Activated CD8-positive, alpha-beta memory T cell treated with anti-CD3 and anti-CD28 coated beads, Interleukin-2, amount 10 ng/mL, durations not matched to agents 7 days and 5 days (primary cell): ENCODE measurements at regions not wholly inside any gene's neighbourhood (a gene's known extent, or its start where the extent isn't known, plus 50 kb on each side); places are given as distances from the start of the nearest gene placed in this dataset.

Source experiments
- ATAC-seq: fragments of 150-1000 bp; cut with Tn5 transposase; one replicate; pipeline ENCODE4 v1.10.0; 2021; ENCODE audit warnings: moderate library complexity
- CTCF ChIA-PET: fragments of 350-600 bp; sonication (Branson Sonifier 250); formaldehyde crosslinking; loops from one replicate; lab custom pipeline; 2021; ENCODE audit warnings: antibody characterized with exemption; lab: Charles Lee
- DNase-seq: peaks from one replicate; pipeline ENCODE4 v3.0.0-alpha.2; 2020
- H3K27ac Mint-ChIP-seq: one replicate; pipeline ENCODE4 v1.8.0; 2021; ENCODE audit warnings: mild to moderate bottlenecking, mixed read lengths
- H3K27me3 Mint-ChIP-seq: one replicate; pipeline ENCODE4 v1.8.0; 2021; ENCODE audit warnings: mixed read lengths
- H3K36me3 Mint-ChIP-seq: one replicate; pipeline ENCODE4 v1.8.0; 2021; ENCODE audit warnings: mild to moderate bottlenecking, mixed read lengths
- H3K4me1 Mint-ChIP-seq: one replicate; pipeline ENCODE4 v1.8.0; 2021; ENCODE audit warnings: mixed read lengths
- H3K4me3 Mint-ChIP-seq: one replicate; pipeline ENCODE4 v1.8.0; 2021; ENCODE audit warnings: mild to moderate bottlenecking, moderate library complexity, mixed read lengths
- H3K9me3 Mint-ChIP-seq: one replicate; pipeline ENCODE4 v1.8.0; 2022; ENCODE audit warnings: low read depth, mixed read lengths

GRCh38 chr21:19326531-19327319 lies 923.1 kb upstream of the TMPRSS15 start:
- Mint-ChIP-seq H3K27ac (no peak overlapping the region), H3K36me3 (no peaks in the 10 kb centered on the region), H3K4me1 (no peaks in the 10 kb centered on the region), H3K4me3 (no peak overlapping the region), H3K27me3 (no peaks in the 10 kb centered on the region), H3K9me3 (peaks cover 8% of the 10 kb centered on the region)
- CTCF ChIA-PET: no interaction called here
- ATAC-seq (no peak), DNase-seq (no peak)

GRCh38 chr21:19328954-19329353 lies 925.4 kb upstream of the TMPRSS15 start:
- no peaks in the 10 kb centered on the region for H3K27me3 Mint-ChIP-seq
- H3K27ac Mint-ChIP-seq: no peak overlapping the region
- H3K36me3 Mint-ChIP-seq: no peaks in the 10 kb centered on the region
- H3K9me3 Mint-ChIP-seq: peaks cover 10% of the 10 kb centered on the region
- H3K4me3 Mint-ChIP-seq: no peak overlapping the region
- no peaks in the 10 kb centered on the region for H3K4me1 Mint-ChIP-seq
- CTCF ChIA-PET: no interaction called here
- DNase-seq (no peak), ATAC-seq (no peak)

GRCh38 chr21:19340303-19340702 lies 936.7 kb upstream of the TMPRSS15 start:
- Mint-ChIP-seq H3K4me1 (no peaks in the 10 kb centered on the region), H3K27ac (no peak overlapping the region), H3K9me3 (peaks cover 11% of the 10 kb centered on the region), H3K36me3 (no peaks in the 10 kb centered on the region), H3K27me3 (no peaks in the 10 kb centered on the region), H3K4me3 (no peak overlapping the region)
- ATAC-seq (no peak), DNase-seq (no peak)
- CTCF ChIA-PET: no interaction called here

- peaks cover 10% of the 10 kb centered on the region for H3K9me3 Mint-ChIP-seq
- ATAC-seq (no peak), DNase-seq (no peak)
- H3K4me1 Mint-ChIP-seq: no peaks in the 10 kb centered on the region
- CTCF ChIA-PET: no interaction called here
- no peak overlapping the region for H3K27ac Mint-ChIP-seq
- H3K36me3 Mint-ChIP-seq: no peaks in the 10 kb centered on the region
- no peak overlapping the region for H3K4me3 Mint-ChIP-seq
- H3K27me3 Mint-ChIP-seq: no peaks in the 10 kb centered on the region
Observed at GRCh38 chr21:19340954-19341353, 937.4 kb upstream of the TMPRSS15 start.

GRCh38 chr21:19343711-19344110 lies 940.1 kb upstream of the TMPRSS15 start:
- CTCF ChIA-PET: no interaction called here
- no peak for DNase-seq
- peaks cover 9% of the 10 kb centered on the region for H3K9me3 Mint-ChIP-seq
- ATAC-seq: no peak
- no peaks in the 10 kb centered on the region for H3K36me3 Mint-ChIP-seq
- no peak overlapping the region for H3K27ac Mint-ChIP-seq
- no peaks in the 10 kb centered on the region for H3K4me1 Mint-ChIP-seq
- H3K4me3 Mint-ChIP-seq: no peak overlapping the region
- H3K27me3 Mint-ChIP-seq: no peaks in the 10 kb centered on the region

- CTCF ChIA-PET: no interaction called here
- peaks cover 2% of the 10 kb centered on the region for H3K9me3 Mint-ChIP-seq
- no peaks in the 10 kb centered on the region for H3K36me3 Mint-ChIP-seq
- no peaks in the 10 kb centered on the region for H3K4me1 Mint-ChIP-seq
- no peak overlapping the region for H3K27ac Mint-ChIP-seq
- ATAC-seq: no peak
- H3K27me3 Mint-ChIP-seq: no peaks in the 10 kb centered on the region
- H3K4me3 Mint-ChIP-seq: no peak overlapping the region
- no peak for DNase-seq
Observed at GRCh38 chr21:19350286-19350685, 946.7 kb upstream of the TMPRSS15 start.

GRCh38 chr21:19353256-19353655 lies 949.7 kb upstream of the TMPRSS15 start:
- CTCF ChIA-PET: no interaction called here
- Mint-ChIP-seq H3K9me3 (peaks cover 5% of the 10 kb centered on the region), H3K4me3 (no peak overlapping the region), H3K27ac (no peak overlapping the region), H3K27me3 (no peaks in the 10 kb centered on the region), H3K4me1 (no peaks in the 10 kb centered on the region), H3K36me3 (no peaks in the 10 kb centered on the region)
- DNase-seq: no peak
- ATAC-seq: no peak

- H3K4me3 Mint-ChIP-seq: no peak overlapping the region
- H3K27me3 Mint-ChIP-seq: no peaks in the 10 kb centered on the region
- CTCF ChIA-PET: no interaction called here
- DNase-seq (no peak), ATAC-seq (no peak)
- no peak overlapping the region for H3K27ac Mint-ChIP-seq
- peaks cover 6% of the 10 kb centered on the region for H3K9me3 Mint-ChIP-seq
- no peaks in the 10 kb centered on the region for H3K4me1 Mint-ChIP-seq
- H3K36me3 Mint-ChIP-seq: no peaks in the 10 kb centered on the region
Observed at GRCh38 chr21:19368944-19369343, 965.4 kb upstream of the TMPRSS15 start.

- no peak overlapping the region for H3K4me3 Mint-ChIP-seq
- ATAC-seq (no peak), DNase-seq (no peak)
- CTCF ChIA-PET: no interaction called here
- no peaks in the 10 kb centered on the region for H3K27me3 Mint-ChIP-seq
- H3K27ac Mint-ChIP-seq: no peak overlapping the region
- no peaks in the 10 kb centered on the region for H3K4me1 Mint-ChIP-seq
- H3K36me3 Mint-ChIP-seq: no peaks in the 10 kb centered on the region
- H3K9me3 Mint-ChIP-seq: peaks cover 2% of the 10 kb centered on the region
Observed at GRCh38 chr21:19392390-19392789, 988.8 kb upstream of the TMPRSS15 start.

GRCh38 chr21:19400223-19400770 lies 996.7 kb upstream of the TMPRSS15 start:
- no peaks in the 10 kb centered on the region for H3K9me3 Mint-ChIP-seq
- CTCF ChIA-PET: no interaction called here
- ATAC-seq (no peak), DNase-seq (no peak)
- H3K36me3 Mint-ChIP-seq: no peaks in the 10 kb centered on the region
- no peaks in the 10 kb centered on the region for H3K4me1 Mint-ChIP-seq
- H3K27me3 Mint-ChIP-seq: no peaks in the 10 kb centered on the region
- no peak overlapping the region for H3K4me3 Mint-ChIP-seq
- no peak overlapping the region for H3K27ac Mint-ChIP-seq

GRCh38 chr21:19402870-19403269 lies 999.3 kb upstream of the TMPRSS15 start:
- no peaks in the 10 kb centered on the region for H3K36me3 Mint-ChIP-seq
- ATAC-seq (no peak), DNase-seq (no peak)
- CTCF ChIA-PET: no interaction called here
- H3K4me1 Mint-ChIP-seq: no peaks in the 10 kb centered on the region
- no peak overlapping the region for H3K4me3 Mint-ChIP-seq
- peaks cover 4% of the 10 kb centered on the region for H3K9me3 Mint-ChIP-seq
- H3K27me3 Mint-ChIP-seq: no peaks in the 10 kb centered on the region
- H3K27ac Mint-ChIP-seq: no peak overlapping the region

- DNase-seq (no peak), ATAC-seq (no peak)
- H3K27me3 Mint-ChIP-seq: no peaks in the 10 kb centered on the region
- peaks cover 4% of the 10 kb centered on the region for H3K9me3 Mint-ChIP-seq
- H3K4me1 Mint-ChIP-seq: no peaks in the 10 kb centered on the region
- H3K27ac Mint-ChIP-seq: no peak overlapping the region
- no peaks in the 10 kb centered on the region for H3K36me3 Mint-ChIP-seq
- CTCF ChIA-PET: no interaction called here
- H3K4me3 Mint-ChIP-seq: no peak overlapping the region
Observed at GRCh38 chr21:19405326-19405725, 1001.7 kb upstream of the TMPRSS15 start.

GRCh38 chr21:19420565-19420964 lies 1017.0 kb upstream of the TMPRSS15 start:
- Mint-ChIP-seq H3K4me1 (no peaks in the 10 kb centered on the region), H3K4me3 (no peak overlapping the region), H3K27me3 (no peaks in the 10 kb centered on the region), H3K36me3 (no peaks in the 10 kb centered on the region), H3K27ac (no peak overlapping the region), H3K9me3 (peaks cover 15% of the 10 kb centered on the region)
- ATAC-seq (no peak), DNase-seq (no peak)
- CTCF ChIA-PET: no interaction called here

GRCh38 chr21:19433623-19434022 lies 1030.0 kb upstream of the TMPRSS15 start:
- Mint-ChIP-seq H3K4me1 (no peaks in the 10 kb centered on the region), H3K27ac (no peak overlapping the region), H3K9me3 (peaks cover 4% of the 10 kb centered on the region), H3K36me3 (no peaks in the 10 kb centered on the region), H3K27me3 (no peaks in the 10 kb centered on the region), H3K4me3 (no peak overlapping the region)
- ATAC-seq: no peak
- DNase-seq: no peak
- CTCF ChIA-PET: no interaction called here
